Neuron (in vitro differentiated cells): ENCODE measurements at regions not wholly inside any gene's neighbourhood (a gene's known extent, or its start where the extent isn't known, plus 50 kb on each side); places are given as distances from the start of the nearest gene placed in this dataset.

ENCODE experiments used
- H2AFZ ChIP-seq: one replicate; pipeline ENCODE4 v1.6.1; 2013; ENCODE audit warnings: low read depth, mild to moderate bottlenecking, inconsistent platforms, low read length, moderate library complexity
- H3K27me3 ChIP-seq: one replicate; pipeline ENCODE4 v1.6.1; 2013; ENCODE audit warnings: low read length; ENCODE audit not compliant: insufficient read depth
- H3K36me3 ChIP-seq: one replicate; pipeline ENCODE4 v1.6.1; 2013; ENCODE audit warnings: low read length; ENCODE audit not compliant: insufficient read depth
- H3K4me1 ChIP-seq: one replicate; pipeline ENCODE4 v1.6.1; 2013; ENCODE audit warnings: low read length; ENCODE audit not compliant: insufficient read depth
- H3K4me3 ChIP-seq: 2 replicates; pipeline ENCODE4 v1.5.1; 2013; ENCODE audit warnings: mild to moderate bottlenecking, low read length, moderate library complexity
- H3K9me3 ChIP-seq: one replicate; pipeline ENCODE4 v1.6.1; 2013; ENCODE audit warnings: low read length

- no peak overlapping the region for H2AFZ ChIP-seq
- peaks cover 3% of the 10 kb centered on the region for H3K9me3 ChIP-seq
- no peak overlapping the region for H3K4me3 ChIP-seq
- H3K4me1 ChIP-seq: peaks cover 5% of the 10 kb centered on the region
- H3K36me3 ChIP-seq: no peaks in the 10 kb centered on the region
- no peaks in the 10 kb centered on the region for H3K27me3 ChIP-seq
Measured at GRCh38 chr13:61146571-61146970, 269.1 kb downstream of the PCDH20 start.

- no peak overlapping the region for H3K4me3 ChIP-seq
- no peak overlapping the region for H2AFZ ChIP-seq
- no peaks in the 10 kb centered on the region for H3K36me3 ChIP-seq
Measured at GRCh38 chr13:61146158-61146557, 269.5 kb downstream of the PCDH20 start.

GRCh38 chr13:61144834-61145593 lies 270.6 kb downstream of the PCDH20 start:
- no peaks in the 10 kb centered on the region for H3K27me3 ChIP-seq
- no peak overlapping the region for H2AFZ ChIP-seq
- no peak overlapping the region for H3K4me3 ChIP-seq
- peaks cover 3% of the 10 kb centered on the region for H3K9me3 ChIP-seq
- no peaks in the 10 kb centered on the region for H3K36me3 ChIP-seq
- peaks cover 5% of the 10 kb centered on the region for H3K4me1 ChIP-seq

More at GRCh38 chr13:61146158-61146557, 269.5 kb downstream of the PCDH20 start:
- H3K9me3 ChIP-seq: peaks cover 3% of the 10 kb centered on the region
- peaks cover 5% of the 10 kb centered on the region for H3K4me1 ChIP-seq
- H3K27me3 ChIP-seq: no peaks in the 10 kb centered on the region

- Histone ChIP-seq H3K4me1 (peaks cover 2% of the 10 kb centered on the region), H3K4me3 (no peak overlapping the region), H3K9me3 (peaks cover 3% of the 10 kb centered on the region), H2AFZ (no peak overlapping the region), H3K36me3 (no peaks in the 10 kb centered on the region), H3K27me3 (no peaks in the 10 kb centered on the region)
Measured at GRCh38 chr13:61144301-61144700, 271.3 kb downstream of the PCDH20 start.

GRCh38 chr13:61142506-61142905 lies 273.1 kb downstream of the PCDH20 start:
- H3K4me3 ChIP-seq: no peak overlapping the region
- H3K36me3 ChIP-seq: no peaks in the 10 kb centered on the region
- H2AFZ ChIP-seq: no peak overlapping the region

GRCh38 chr13:61138857-61139256 lies 276.8 kb downstream of the PCDH20 start:
- no peaks in the 10 kb centered on the region for H3K4me1 ChIP-seq
- H3K36me3 ChIP-seq: no peaks in the 10 kb centered on the region
- no peak overlapping the region for H2AFZ ChIP-seq
- H3K9me3 ChIP-seq: no peaks in the 10 kb centered on the region
- H3K4me3 ChIP-seq: no peak overlapping the region
- H3K27me3 ChIP-seq: no peaks in the 10 kb centered on the region

More at GRCh38 chr13:61142506-61142905, 273.1 kb downstream of the PCDH20 start:
- Histone ChIP-seq H3K27me3 (no peaks in the 10 kb centered on the region), H3K9me3 (peaks cover 3% of the 10 kb centered on the region), H3K4me1 (no peaks in the 10 kb centered on the region)

- Histone ChIP-seq H3K4me1 (no peaks in the 10 kb centered on the region), H3K9me3 (no peaks in the 10 kb centered on the region), H3K4me3 (no peak overlapping the region), H2AFZ (no peak overlapping the region), H3K27me3 (no peaks in the 10 kb centered on the region), H3K36me3 (no peaks in the 10 kb centered on the region)
Measured at GRCh38 chr13:61136515-61136914, 279.1 kb downstream of the PCDH20 start.

- no peak overlapping the region for H2AFZ ChIP-seq
- no peaks in the 10 kb centered on the region for H3K9me3 ChIP-seq
- no peaks in the 10 kb centered on the region for H3K36me3 ChIP-seq
- no peak overlapping the region for H3K4me3 ChIP-seq
- no peaks in the 10 kb centered on the region for H3K4me1 ChIP-seq
- no peaks in the 10 kb centered on the region for H3K27me3 ChIP-seq
Measured at GRCh38 chr13:61136093-61136492, 279.6 kb downstream of the PCDH20 start.

- Histone ChIP-seq H3K36me3 (no peaks in the 10 kb centered on the region), H3K4me3 (no peak overlapping the region), H3K9me3 (no peaks in the 10 kb centered on the region), H3K4me1 (no peaks in the 10 kb centered on the region), H3K27me3 (no peaks in the 10 kb centered on the region), H2AFZ (no peak overlapping the region)
Measured at GRCh38 chr13:61135583-61135982, 280.1 kb downstream of the PCDH20 start.

- Histone ChIP-seq H3K36me3 (no peaks in the 10 kb centered on the region), H2AFZ (no peak overlapping the region), H3K4me3 (no peak overlapping the region), H3K9me3 (no peaks in the 10 kb centered on the region), H3K27me3 (no peaks in the 10 kb centered on the region), H3K4me1 (no peaks in the 10 kb centered on the region)
Measured at GRCh38 chr13:61128850-61129645, 286.6 kb downstream of the PCDH20 start.

- Histone ChIP-seq H3K9me3 (no peaks in the 10 kb centered on the region), H3K4me1 (no peaks in the 10 kb centered on the region), H3K4me3 (no peak overlapping the region), H3K27me3 (no peaks in the 10 kb centered on the region), H2AFZ (no peak overlapping the region), H3K36me3 (no peaks in the 10 kb centered on the region)
Measured at GRCh38 chr13:61123538-61124289, 291.9 kb downstream of the PCDH20 start.

- no peaks in the 10 kb centered on the region for H3K36me3 ChIP-seq
- peaks cover 2% of the 10 kb centered on the region for H3K9me3 ChIP-seq
- H3K4me3 ChIP-seq: no peak overlapping the region
Measured at GRCh38 chr13:61113140-61113658, 302.4 kb downstream of the PCDH20 start.

GRCh38 chr13:61111529-61111928 lies 304.1 kb downstream of the PCDH20 start:
- H3K36me3 ChIP-seq: no peaks in the 10 kb centered on the region
- no peak overlapping the region for H2AFZ ChIP-seq
- no peaks in the 10 kb centered on the region for H3K27me3 ChIP-seq
- no peaks in the 10 kb centered on the region for H3K4me1 ChIP-seq
- no peak overlapping the region for H3K4me3 ChIP-seq
- H3K9me3 ChIP-seq: peaks cover 2% of the 10 kb centered on the region

More at GRCh38 chr13:61113140-61113658, 302.4 kb downstream of the PCDH20 start:
- Histone ChIP-seq H2AFZ (no peak overlapping the region), H3K27me3 (no peaks in the 10 kb centered on the region), H3K4me1 (no peaks in the 10 kb centered on the region)
